ENCODE measurements at regions not wholly inside any gene's neighbourhood (a gene's known extent, or its start where the extent isn't known, plus 50 kb on each side); places are given as distances from the start of the nearest gene placed in this dataset.

GRCh38 chr6:76982476-76983199 is 480.7 kb downstream of the HTR1B start (continued):
- TF ChIP-seq CTCF (IDR thresholded peaks at IDR 0.05 in 2 of 3, conservative IDR thresholded peaks at IDR 0.05 in 1 of 3; ENCODE audit: borderline replicate concordance in 1 of 3, insufficient read depth in 1 of 3, low read depth in 2 of 3, low read length in 2 of 3) (no peak), ZNF274 (IDR thresholded peaks at IDR 0.05; ENCODE audit: low read depth, low read length) (no peak), MAX (IDR thresholded peaks at IDR 0.05) (no peak), SP1 (IDR thresholded peaks at IDR 0.05; ENCODE audit: low read depth) (no peak), POLR2A (IDR thresholded peaks at IDR 0.05; ENCODE audit: borderline replicate concordance, extremely low read depth, insufficient read depth, insufficient read length) (no peak)

- Histone ChIP-seq H3K79me2 (ENCODE audit: insufficient read depth, low read length) (no peaks in the 10 kb centered on the region), H3K27ac (ENCODE audit: low read depth, low read length) (no peak overlapping the region), H4K20me1 (ENCODE audit: insufficient read depth) (no peaks in the 10 kb centered on the region), H3K9me2 (ENCODE audit: insufficient read depth) (no peaks in the 10 kb centered on the region), H3K36me3 (ENCODE audit: control insufficient read depth in 1 of 2, insufficient read depth in 2 of 2, low read length in 2 of 2) (no peaks in the 10 kb centered on the region), H3K9me3 (ENCODE audit: control insufficient read depth in 1 of 2, insufficient read depth in 1 of 2, low read depth in 1 of 2, low read length in 2 of 2) (no peaks in the 10 kb centered on the region), H3K4me3 (replicated peaks in 1 of 2; ENCODE audit: low read depth in 1 of 2, low read length in 2 of 2) (no peak overlapping the region), H3K9ac (ENCODE audit: low read length) (no peak overlapping the region), H3K4me2 (ENCODE audit: low read length) (no peak overlapping the region), H2AFZ (ENCODE audit: low read depth, low read length, poor library complexity, severe bottlenecking) (no peak overlapping the region), H3K4me1 (ENCODE audit: control insufficient read depth in 1 of 2, insufficient read depth in 2 of 2, low read length in 2 of 2) (no peaks in the 10 kb centered on the region), H3K27me3 (ENCODE audit: insufficient read depth, low read length) (no peaks in the 10 kb centered on the region)
- ChIA-PET POLR2A (no interaction called here), CTCF (no interaction called here), RAD21 (ENCODE audit: low non-redundant PET in 1 of 2, low total read pairs in 2 of 2, uncharacterized antibody in 2 of 2, unreplicated experiment in 2 of 2) (no interaction called here)
- ATAC-seq = no peak
- intact Hi-C loops (cut with micrococcal nuclease) = no loop called here
- BruUV-seq (replicated peaks) = no TSS peak
- no peak for TF ChIP-seq JUND (IDR thresholded peaks at IDR 0.05)
- no peak for TF ChIP-seq POLR2AphosphoS5 (IDR thresholded peaks at IDR 0.05; ENCODE audit: low read depth, low read length)
- no peak for TF ChIP-seq FOSL1 (IDR thresholded peaks at IDR 0.05; ENCODE audit: low read depth)
- TF ChIP-seq CTCF (IDR thresholded peaks at IDR 0.05 in 2 of 3, conservative IDR thresholded peaks at IDR 0.05 in 1 of 3; ENCODE audit: borderline replicate concordance in 1 of 3, insufficient read depth in 1 of 3, low read depth in 2 of 3, low read length in 2 of 3) = no peak
- TF ChIP-seq ELF1 (IDR thresholded peaks at IDR 0.05; ENCODE audit: borderline replicate concordance, low read depth) = no peak
- no peak for TF ChIP-seq MAX (IDR thresholded peaks at IDR 0.05)
- no peak for TF ChIP-seq ZBTB33 (IDR thresholded peaks at IDR 0.05; ENCODE audit: extremely low read depth, insufficient replicate concordance, low read length)
- TF ChIP-seq RAD21 (IDR thresholded peaks at IDR 0.05; ENCODE audit: low read depth) = no peak
- no peak for TF ChIP-seq EGR1 (IDR thresholded peaks at IDR 0.05; ENCODE audit: low read depth)
- no peak for TF ChIP-seq POLR2A (IDR thresholded peaks at IDR 0.05; ENCODE audit: borderline replicate concordance, extremely low read depth, insufficient read depth, insufficient read length)
- no peak for DNase-seq (ENCODE audit: low read depth, low spot score)
Measured at GRCh38 chr6:76972474-76972873, 490.8 kb downstream of the HTR1B start.
